K562 (cell line): ENCODE measurements at regions not wholly inside any gene's neighbourhood (a gene's known extent, or its start where the extent isn't known, plus 50 kb on each side); places are given as distances from the start of the nearest gene placed in this dataset.

ENCODE experiments used
- CHD2 ChIP-seq: IDR thresholded peaks from 2 replicates; pipeline ENCODE4 v1.6.1; 2011; ENCODE audit warnings: low read depth, low read length
- EP300 ChIP-seq: IDR thresholded peaks from 2 replicates; pipeline ENCODE4 v1.6.1; 2012; ENCODE audit warnings: low read length, improper control_type of control experiment
- ESRRA ChIP-seq: fragments of 450-650 bp; IDR thresholded peaks from 2 replicates; pipeline ENCODE4 v1.6.1; 2014; ENCODE audit warnings: low read depth, mild to moderate bottlenecking, moderate library complexity, borderline replicate concordance
- HNRNPLL ChIP-seq: fragments of 200-400 bp; formaldehyde crosslinking; IDR thresholded peaks from 2 replicates; pipeline ENCODE4 v1.6.1; 2017; ENCODE audit warnings: low read length, low read depth, mild to moderate bottlenecking; ENCODE audit not compliant: poor library complexity, severe bottlenecking
- IFI16 ChIP-seq: fragments of 250-450 bp; sonication (Bioruptor Pico); IDR thresholded peaks from 2 replicates; pipeline ENCODE4 v2.1.2; 2022; ENCODE audit warnings: mild to moderate bottlenecking, inconsistent platforms
- LCOR ChIP-seq: sonication (generic); formaldehyde crosslinking; IDR thresholded peaks from 2 replicates; pipeline ENCODE4 v1.8.0; 2022; ENCODE audit warnings: mild to moderate bottlenecking, missing genetic modification reagents
- MGA ChIP-seq: fragments of 450-650 bp; IDR thresholded peaks from 2 replicates; pipeline ENCODE4 v1.6.1; 2016; ENCODE audit warnings: mild to moderate bottlenecking, moderate library complexity
- POU5F1 ChIP-seq: fragments of 150-350 bp; IDR thresholded peaks from 2 replicates; pipeline ENCODE4 v1.6.1; 2014; ENCODE audit warnings: borderline replicate concordance, low read length, low read depth, mild to moderate bottlenecking; ENCODE audit not compliant: partially characterized antibody
- VEZF1 ChIP-seq: fragments of 200-800 bp; sonication (Bioruptor generic); IDR thresholded peaks from 2 replicates; pipeline ENCODE4 v1.6.1; 2017; ENCODE audit warnings: missing genetic modification characterization, missing compliant biosample characterization
- XRCC5 ChIP-seq: fragments of 200-400 bp; formaldehyde crosslinking; IDR thresholded peaks from 2 replicates; pipeline ENCODE4 v1.6.1; 2017; ENCODE audit warnings: low read depth, mild to moderate bottlenecking, low read length
- YY1 ChIP-seq, 3 experiments: IDR thresholded peaks; 2 replicates each; pipeline ENCODE4 v1.6.1; 2011; ENCODE audit warnings: low read length in 2 of 3, mild to moderate bottlenecking in 2 of 3, moderate library complexity in 2 of 3, borderline replicate concordance in 1 of 3, control low read depth in 1 of 3, low read depth in 1 of 3; ENCODE audit not compliant: insufficient read depth in 3 of 3, insufficient replicate concordance in 2 of 3, control insufficient read depth in 1 of 3, insufficient read length in 1 of 3; ENCODE audit errors: extremely low read depth in 1 of 3
- ZNF79 ChIP-seq: fragments of 250-450 bp; sonication (Bioruptor Pico); IDR thresholded peaks from 2 replicates; pipeline ENCODE4 v1.4.0; 2020; ENCODE audit warnings: low read depth, mild to moderate bottlenecking, moderate library complexity
- TF ChIP-seq, protein P1 (sequence below): fragments of 450-650 bp; formaldehyde crosslinking; conservative IDR thresholded peaks from 2 replicates; pipeline ENCODE4 v1.4.0; 2022; ENCODE audit warnings: mild to moderate bottlenecking, missing genetic modification characterization

DNA sequence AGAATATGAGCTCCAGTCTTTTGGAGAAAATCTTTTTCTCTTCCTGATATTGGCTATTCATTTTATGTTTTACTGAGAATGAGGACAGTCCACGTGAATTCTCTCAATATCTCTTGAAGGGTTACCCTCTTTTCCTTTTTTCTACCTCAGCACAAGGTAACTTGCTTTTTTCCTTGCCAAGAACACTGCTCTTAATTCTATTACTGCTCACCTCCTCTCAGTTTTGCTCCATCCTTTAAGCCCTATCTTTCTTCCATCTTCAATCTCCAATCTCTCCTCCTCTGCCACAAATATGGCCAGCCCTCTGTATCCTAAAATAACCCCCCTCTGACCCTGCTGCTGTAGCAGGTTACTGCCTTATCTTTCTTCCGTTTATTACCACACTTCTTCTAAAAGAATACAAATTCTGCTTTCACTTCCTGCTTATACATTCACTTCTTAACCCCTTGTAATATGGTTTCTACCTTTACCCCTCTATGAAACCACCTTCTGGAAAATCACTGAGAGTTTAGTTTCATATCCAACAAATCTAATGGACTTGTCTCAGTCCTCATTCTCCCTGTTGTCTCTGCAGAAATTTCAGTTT is 89.0 kb downstream of the NFKBIZ start (continued):
- TF ChIP-seq CHD2 (no peak), EP300 (peak; percentile 83), IFI16 (CRISPR knock-in tag) (no peak), ZNF79 (CRISPR knock-in tag) (peak; percentile 92), VEZF1 (CRISPR knock-in tag) (peak; percentile 46), ESRRA (peak; percentile 46; the same call in 1 of the 2 replicates), HNRNPLL (no peak), MGA (peak; percentile 40; the same call in 1 of the 2 replicates), YY1 (IDR thresholded peaks at IDR 0.05; ENCODE audit: borderline replicate concordance in 1 of 3, control insufficient read depth in 1 of 3, extremely low read depth in 1 of 3, insufficient read depth in 3 of 3, insufficient read length in 1 of 3, insufficient replicate concordance in 2 of 3, low read depth in 1 of 3, low read length in 2 of 3) (no peak), XRCC5 (no peak), LCOR (no peak), POU5F1 (no peak)
- TF ChIP-seq, protein P1, sequence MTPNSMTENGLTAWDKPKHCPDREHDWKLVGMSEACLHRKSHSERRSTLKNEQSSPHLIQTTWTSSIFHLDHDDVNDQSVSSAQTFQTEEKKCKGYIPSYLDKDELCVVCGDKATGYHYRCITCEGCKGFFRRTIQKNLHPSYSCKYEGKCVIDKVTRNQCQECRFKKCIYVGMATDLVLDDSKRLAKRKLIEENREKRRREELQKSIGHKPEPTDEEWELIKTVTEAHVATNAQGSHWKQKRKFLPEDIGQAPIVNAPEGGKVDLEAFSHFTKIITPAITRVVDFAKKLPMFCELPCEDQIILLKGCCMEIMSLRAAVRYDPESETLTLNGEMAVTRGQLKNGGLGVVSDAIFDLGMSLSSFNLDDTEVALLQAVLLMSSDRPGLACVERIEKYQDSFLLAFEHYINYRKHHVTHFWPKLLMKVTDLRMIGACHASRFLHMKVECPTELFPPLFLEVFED (CRISPR knock-in tag): 0 out of 2 replicates have a peak, but pooled peaks have one; percentile 55
